CD4-positive, alpha-beta T cell treated with Interleukin-2 at 100 ng/mL for 4 hours (primary cell): ENCODE measurements at regions not wholly inside any gene's neighbourhood (a gene's known extent, or its start where the extent isn't known, plus 50 kb on each side); places are given as distances from the start of the nearest gene placed in this dataset.
A peak's percentile ranks its signal among the peaks of the same experiment; 100 is the strongest.
"Not testable (repeated sequence)": the region's sequence is repeated elsewhere in the genome, so short reads cannot be mapped to it uniquely, and the experiment has no call there.

Source experiments
- DNase-seq: peaks from one replicate; pipeline ENCODE4 v3.0.0-alpha.2; 2020; ENCODE audit warnings: low spot score

DNA sequence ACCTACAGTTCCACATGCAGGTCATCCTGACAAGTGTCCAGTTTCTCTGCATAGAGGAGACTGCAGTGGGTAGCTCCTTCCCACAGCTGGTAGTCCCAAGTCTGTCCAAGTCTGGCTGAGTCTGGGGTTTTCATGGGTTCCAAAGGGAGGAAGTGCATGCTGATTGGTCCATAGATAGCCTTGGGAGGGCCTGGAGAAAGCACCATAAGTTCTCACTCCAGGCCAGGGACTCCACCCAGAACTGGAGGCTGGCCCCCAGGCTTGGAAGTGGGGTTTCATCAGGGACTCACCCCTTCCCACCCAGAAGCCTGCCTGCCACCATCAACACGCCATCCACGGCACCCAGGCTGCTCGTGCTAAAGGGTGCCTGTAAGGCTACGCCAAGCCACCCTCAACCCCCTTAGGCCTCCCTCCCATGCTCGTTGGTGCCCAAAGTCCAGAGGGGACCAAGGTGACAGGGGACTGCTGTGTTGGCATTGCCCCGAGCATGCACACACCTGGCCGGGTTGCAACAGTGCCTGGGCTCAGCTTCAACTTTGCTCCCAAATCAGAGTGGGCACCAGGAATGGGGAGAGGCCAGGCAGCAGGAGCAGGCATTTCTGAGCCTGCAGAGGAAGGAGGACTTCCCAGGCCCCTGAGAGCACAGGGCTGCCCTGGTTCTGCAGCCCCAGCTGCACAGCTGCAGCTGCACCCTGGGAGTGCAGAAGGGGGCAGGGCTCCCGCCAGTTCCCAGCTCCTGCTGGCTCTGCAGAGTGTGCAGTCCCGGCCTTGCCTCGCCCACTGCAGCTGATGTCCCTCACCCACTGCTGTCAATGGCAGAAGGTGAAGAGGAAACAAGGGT lies 116.5 kb upstream of the MAP2 start:
- DNase-seq, result no peak

DNA sequence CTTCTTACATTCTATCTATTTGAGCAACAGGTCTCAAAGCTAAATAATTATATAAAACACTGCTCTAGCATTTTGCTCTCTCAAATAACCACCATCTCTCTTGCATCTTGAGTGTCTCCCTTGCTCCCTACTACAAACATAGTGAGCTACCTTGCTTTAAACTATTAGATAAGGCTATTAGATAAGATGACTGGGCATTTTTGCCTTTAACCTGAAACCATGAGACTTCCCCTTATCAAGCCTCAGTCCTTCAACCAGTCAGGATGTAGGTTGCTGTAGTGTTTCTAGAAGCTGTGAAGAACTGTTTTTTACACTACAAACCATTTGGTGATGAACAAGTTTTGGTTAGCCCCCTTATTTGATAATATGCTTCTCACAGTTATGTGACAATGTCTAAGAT lies 115.4 kb upstream of the MAP2 start:
- no peak for DNase-seq

DNA sequence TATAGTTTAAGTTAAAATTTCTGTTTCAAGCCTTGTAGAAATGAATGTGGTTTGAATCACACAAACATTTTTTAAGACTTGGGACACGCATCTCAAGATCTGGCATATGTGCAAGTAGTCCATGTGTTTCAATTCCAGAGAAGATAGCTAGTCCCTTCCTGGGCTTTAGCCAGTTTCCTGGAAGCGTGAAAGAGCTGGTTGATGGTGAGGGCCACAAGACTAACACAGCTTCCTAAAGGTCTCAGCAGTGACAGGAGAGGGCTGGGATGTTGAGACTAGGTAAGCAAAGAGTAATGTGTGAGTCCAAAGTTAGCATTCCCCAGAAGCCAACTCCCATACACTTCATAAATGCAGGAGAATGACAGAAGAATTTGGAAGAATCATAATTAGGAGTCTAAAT lies 111.9 kb upstream of the MAP2 start:
- DNase-seq, result no peak

DNA sequence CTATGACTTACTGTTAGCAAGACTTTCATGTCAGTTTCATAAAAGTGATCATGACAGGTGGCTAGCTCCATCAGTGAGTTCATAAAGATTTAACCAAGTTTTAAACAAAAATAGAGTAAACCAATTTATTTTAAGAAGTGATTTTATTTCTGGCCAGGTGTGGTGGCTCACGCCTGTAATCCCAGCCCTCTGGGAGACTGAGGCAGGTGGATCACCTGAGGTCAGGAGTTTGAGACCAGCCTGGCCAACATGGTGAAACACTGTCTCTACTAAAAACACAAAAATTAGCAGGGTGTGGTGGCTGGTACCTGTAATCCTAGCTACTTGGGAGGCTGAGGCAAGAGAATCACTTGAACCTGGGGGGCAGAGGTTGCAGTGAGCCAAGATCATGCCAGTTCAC lies 111.4 kb upstream of the MAP2 start:
- DNase-seq, result not testable (repeated sequence)

DNA sequence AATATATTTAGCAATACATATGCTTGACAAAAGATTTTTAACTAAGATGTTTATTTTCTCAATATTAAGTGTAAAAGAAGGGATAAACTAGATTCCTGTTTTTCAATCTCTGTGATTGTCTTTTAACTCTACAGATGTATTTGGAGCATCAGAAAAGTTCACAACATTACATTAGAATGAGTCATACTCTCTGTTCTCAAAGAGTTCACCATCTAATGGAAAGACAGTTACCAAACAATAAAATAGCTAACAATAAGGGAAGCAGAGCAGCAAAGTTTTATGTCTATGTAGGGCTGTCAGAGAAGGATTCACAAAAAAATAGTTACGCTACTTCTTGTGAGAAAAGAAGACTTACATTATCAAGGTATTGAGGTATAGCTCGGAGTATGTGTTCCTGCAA lies 109.2 kb upstream of the MAP2 start:
- no peak for DNase-seq

DNA sequence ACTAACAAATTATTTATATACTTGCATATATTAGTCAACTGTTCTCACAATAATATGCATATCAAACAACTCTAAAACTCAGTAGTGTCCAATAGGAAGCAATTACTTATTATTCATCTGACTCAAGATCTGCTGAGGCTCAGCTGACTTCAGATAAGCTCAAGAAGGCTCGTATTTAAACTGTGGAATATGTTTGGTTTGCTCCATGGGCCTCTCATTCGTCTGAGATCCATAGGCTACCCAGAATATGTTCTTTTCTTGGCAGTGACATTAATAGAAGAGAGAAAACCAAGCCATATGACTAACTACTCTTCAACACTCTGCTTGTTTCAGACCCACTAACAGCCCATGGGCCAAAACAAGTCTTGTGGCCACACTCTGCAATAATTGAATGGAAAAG lies 107.7 kb upstream of the MAP2 start:
- DNase-seq, result no peak

DNA sequence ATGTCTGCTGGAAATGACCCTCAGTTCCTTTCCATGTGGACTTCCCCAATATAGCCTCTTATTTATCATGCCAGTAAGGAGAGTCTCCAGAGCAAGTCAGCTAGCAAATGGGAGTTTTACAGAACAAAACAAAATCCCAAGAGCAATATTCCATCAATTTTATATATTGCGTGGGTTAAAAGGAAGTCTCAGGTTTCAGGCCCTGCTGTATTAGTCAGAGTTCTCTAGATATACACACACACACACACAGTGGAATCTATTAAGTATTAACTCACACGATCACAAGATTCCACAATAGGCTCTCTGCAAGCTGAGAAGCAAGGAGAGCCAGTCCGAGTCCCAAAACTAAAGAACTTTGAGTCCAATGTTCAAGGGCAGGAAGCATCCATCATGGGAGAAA lies 102.8 kb upstream of the MAP2 start:
- DNase-seq, result no peak

DNA sequence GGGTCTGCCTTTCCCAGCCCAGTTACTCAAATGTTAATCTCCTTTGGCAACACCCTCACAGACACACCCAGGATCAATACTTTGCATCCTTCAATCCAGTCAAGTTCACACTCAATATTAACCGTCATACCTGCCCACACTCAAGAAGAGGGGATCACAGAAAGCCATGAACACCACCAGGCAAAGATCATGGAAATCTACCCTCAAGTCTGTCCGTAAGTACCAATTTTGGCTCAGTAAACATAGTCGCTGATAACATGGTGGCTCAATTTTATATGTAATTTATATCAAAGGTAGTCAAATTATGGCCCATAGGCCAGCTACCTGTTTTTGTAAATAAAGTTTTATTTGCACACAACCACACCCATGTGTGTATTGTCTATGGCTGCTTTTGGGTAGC lies 102.3 kb upstream of the MAP2 start:
- DNase-seq, result no peak

DNA sequence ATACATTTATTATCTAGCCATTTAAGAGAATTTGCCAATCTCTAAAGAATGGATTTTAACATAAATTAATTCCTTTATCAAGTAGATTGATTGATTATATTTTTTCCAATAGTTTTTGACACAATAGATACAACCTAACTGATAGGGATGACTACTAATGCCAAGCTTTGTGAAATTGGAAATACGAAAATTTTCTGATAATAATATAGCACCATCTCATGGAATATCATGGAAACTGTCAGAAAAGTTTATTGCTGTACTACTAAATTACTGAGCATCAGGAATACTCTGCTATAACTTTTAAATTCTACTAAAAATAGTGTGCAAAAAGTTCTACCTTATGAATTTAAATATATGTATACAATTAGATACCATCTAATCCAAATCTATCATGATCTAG lies 101.8 kb upstream of the MAP2 start:
- no peak for DNase-seq

DNA sequence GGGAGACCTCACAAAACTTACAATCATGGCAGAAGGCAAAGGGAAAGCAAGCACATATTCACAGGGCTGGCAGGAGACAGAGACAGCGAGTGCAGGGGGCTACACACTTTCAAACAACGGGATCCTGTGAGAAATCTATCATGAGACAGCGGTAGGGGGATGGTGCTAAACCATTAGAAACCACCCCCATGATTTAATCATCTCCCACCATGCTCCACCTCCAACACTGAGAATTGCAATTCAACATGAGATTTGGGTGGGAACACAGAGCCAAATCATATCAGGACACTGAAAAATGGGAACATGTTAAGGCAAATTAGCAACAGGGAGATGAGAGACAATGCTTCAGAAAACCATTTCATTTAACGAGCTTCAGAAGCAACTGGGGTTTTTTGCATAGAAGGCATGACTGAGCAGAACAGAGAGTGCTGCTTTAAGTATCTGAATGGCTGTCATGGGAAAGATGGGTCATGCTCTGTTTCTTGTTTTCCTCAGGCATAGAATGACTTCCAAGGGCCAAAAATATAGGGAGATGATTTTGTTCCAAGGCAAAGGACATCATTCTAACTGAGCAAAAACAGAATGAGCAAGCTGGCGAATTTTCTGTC lies 100.8 kb upstream of the MAP2 start:
- no peak for DNase-seq

DNA sequence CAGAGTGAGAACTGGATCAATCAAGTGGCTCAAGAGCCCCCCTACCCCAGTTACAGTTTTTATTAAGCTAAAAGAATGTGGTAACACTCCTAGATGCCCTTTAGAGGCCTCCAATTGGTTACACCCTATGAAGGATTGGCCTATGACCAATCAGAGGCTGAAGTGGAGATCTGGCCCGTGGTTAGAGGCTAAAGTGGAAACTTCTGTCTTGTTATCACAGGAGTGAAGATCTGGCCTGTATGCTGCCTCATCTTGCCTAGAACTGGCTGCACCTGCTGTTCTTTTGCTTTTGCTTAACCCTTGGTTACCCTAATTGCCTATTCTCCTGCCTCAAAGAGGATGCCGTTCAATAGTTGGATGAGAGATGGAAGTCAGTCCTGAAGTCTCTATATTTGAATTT lies 100.1 kb upstream of the MAP2 start:
- DNase-seq, result no peak

DNA sequence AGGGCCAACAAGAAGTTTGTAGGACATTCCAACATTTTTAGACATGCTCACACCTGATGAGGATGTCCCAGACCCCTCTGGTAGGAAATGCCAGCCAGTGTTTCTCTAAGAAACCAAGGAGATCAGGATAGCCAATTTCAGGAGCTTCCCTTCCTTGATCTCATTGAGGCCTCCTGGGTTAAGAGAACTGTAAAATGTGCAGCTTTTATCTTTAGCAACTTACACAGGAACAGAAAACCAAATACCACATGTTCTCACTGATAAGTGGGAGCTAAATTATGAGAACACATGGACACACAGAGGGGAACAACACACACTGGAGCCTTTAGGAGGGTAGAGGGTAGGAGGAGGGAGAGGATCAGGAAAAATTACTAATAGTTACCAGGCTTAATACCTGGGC lies 99.6 kb upstream of the MAP2 start:
- no peak for DNase-seq

DNA sequence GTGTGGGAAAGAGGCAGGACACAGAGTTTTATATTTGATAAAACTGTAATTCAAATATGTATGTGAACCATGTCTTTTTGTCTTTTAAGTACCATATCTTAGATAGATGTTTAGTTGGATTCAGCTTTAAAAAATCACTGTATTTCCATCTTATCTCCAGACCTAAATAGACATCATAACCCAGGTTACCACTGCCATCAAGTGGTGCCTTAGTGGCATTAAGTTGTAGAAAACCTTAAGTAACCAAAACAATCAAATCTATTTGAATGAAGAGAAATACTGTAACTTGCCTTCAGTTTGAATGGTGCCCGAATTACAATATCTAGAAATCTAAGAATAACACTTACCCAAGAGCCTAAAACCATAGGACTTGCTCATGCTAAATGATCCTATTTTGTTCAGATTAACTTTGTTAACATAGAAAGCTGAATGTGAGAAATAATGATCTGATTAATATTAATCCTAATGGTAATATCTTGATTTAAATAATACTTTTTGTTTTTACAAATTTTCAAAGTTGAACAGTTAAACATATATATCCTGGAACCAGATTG lies 92.5 kb upstream of the MAP2 start:
- DNase-seq, result no peak

DNA sequence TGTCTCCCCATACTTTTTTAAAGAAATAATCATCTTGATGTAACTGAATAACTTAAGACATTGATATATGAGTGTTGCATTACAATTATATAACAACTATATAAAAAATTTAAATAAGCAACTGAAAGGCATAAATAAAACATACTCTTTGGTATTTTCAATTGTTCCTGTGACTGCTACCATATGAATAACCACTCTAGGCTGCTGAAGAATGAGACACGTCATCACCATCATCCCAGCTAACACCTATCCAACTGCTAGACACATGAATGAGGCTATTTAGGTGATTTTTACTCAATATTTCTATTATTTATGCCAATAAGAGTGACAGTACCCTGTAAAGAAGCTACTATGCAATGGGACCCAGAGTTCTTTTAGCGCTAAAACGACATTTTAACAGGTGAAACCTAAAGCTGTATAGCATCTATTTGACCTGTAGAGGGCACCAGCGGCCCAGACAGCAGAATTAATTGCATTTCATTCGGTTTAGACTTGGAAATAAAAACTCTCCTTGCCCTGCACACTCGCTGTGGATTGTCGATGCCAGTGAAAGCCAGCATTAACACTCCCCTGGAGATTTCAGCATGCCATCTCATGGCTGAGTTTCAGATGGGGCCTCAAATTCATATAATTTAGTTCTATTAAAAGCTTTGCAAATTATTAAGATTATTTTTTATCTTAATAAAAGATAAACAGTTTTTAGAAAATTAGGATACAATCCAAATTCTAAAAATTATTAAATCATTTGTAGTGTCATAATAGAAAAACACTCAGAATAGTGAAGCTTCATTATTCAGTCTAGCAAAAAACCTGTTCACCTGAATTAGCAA lies 89.4 kb upstream of the MAP2 start:
- DNase-seq, result peak; percentile 26

DNA sequence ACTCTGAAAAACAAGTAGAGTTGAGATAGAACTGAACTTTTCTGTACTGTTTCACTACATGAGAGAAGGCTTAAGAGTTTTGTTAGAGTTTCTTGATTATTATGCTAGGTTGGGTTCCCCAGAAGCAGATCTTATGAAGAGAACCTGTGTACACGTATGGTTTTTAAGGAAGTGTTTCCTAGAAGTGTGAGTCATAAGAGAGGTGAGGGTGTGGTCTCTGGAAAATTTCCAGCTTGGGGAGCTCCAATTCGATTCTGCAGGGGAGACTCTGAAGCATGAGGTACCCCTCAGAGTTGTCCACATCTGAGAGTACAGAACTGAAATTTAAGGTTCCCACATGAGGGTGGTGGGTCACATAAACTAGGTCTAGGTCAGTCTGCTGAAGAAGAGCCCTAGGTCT lies 83.3 kb upstream of the MAP2 start:
- DNase-seq, result no peak

DNA sequence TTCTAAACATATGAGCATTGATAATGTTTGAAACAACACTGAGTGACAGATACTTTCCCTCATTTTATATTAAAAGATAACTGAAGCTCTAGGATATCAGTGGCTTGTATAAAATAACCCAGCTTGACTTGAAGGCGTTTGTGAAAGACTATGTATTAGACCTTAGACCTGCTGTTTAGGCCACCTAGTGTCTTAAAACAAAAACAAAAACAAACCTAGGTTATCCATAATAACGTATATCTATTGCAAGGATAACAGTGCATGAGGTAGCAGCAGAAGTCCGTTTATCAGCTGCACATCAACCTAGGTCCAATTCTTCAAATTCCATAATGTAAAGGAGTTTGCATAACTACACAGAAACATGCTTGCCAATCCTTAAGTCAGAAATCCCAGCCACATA lies 79.5 kb upstream of the MAP2 start:
- no peak for DNase-seq

DNA sequence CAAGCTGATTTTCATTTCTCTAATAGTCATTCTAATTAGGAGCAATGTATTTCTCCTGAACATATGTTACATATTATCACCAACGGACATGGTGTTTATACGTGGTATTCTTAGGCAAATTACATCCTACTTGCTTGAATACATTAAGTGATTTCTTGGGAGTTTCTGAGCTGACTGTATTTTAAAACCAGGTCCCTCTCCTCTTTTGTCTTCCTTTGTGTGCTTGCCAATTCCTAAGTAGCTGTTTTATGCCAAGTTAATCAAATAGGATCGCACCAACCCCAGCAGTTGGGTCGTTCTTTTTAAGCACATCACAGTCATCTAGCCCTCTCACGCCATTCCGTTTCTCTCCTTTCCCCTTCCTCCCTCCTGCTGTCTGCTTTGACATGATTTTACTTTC lies 75.4 kb upstream of the MAP2 start:
- DNase-seq, result no peak

DNA sequence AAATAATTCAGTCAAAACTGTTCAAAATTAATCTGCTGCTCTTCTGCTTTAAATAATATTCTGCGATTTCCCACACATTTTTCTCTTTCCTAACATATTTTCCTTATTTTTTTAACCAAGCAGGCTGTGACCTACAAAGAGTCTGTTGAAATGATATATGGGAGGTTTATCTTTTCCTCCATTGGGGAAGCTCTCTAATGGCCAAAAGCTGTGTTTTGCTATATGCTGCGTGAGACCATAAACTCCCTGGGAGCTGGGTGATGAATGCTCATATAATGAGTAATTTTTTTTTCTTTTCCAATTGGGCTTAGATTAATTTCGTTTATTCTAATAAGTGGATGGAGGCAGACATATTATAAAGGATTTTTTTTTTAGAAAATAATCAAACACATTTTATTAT lies 72.2 kb upstream of the MAP2 start:
- DNase-seq, result no peak

DNA sequence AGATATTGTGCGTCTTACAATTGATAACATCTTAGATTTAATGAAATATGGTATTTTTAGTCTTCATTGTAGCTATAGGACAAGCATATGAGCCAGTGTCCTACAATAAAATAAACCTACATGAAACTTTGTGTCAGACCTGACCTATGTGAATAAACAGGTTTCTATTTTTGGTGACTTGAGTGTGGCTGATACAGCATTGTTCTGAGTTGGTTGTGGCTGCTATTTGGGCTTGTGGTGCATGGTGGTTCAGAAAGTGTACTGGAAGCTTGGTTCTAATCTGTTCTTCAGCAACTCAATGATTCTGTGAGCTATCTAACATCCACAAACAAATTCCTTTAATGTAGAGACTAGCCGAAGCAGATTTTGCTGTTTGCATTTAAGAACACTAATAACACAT lies 64.9 kb upstream of the MAP2 start:
- DNase-seq, result no peak

DNA sequence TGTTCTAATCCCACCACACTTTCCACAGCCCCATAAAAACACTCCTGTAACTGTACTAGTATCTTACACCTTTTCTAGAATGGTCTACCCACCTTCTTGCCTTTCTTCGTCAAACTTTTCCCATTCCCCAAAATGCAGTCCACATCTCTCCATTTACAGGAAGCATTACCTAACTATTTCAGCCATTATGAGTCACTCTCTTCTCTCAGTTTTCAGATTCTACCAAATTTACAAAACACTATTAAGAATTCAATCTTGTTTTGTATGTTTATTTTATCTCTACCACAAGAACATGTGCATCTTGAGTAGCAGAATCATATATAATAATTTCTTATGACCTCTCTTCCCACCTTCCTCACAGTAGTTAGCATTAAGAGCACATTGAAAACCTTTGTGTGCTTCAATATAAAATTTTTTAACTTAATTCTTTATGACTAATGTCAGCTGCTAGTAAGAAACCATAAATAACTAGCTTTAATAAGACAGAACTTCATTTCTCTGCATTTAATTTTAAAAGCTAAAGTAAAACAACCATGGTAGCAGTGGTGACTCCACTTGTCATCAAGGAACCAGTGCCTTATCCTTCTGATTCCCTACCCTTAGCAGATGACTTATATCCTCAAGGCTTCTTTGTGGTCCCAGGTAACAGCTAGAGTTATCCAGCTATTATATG lies 56.6 kb upstream of the MAP2 start:
- no peak for DNase-seq

DNA sequence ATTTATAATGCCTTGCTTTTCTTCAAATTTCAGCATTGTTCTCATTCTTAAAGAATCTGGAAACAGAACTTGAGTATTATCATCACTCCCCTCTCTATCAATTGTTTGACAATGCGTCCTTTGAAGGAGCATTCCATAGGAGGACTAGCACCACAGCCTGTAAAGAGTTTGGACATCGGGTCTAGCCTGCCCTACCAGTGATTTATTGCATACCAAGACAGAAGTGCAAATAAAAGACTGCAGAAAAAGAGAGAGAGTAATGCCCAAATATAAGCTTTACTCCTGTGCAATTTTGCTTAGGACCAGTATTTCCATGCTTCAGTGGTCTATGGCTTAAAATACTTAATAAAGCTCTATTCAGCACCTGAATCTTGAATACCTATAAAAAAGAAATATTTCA lies 55.4 kb upstream of the MAP2 start:
- DNase-seq, result no peak

DNA sequence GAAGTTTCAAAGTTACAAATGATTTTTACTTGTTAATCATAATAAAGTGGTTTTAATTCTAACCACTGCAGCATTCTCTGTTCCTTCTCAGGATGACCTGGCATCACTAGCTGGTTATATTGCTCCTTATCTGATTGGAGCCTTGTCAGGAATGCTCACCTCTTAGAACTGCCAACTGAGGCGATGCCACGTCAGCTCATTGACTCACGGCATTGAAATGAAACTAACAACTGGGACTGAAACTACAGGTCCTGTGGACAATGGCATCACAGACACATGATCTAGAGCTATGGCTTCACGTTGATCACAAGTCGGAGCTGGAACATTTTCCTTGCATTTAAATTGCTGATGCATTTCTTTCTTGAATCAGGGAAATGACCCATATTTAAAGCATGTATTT lies 54.9 kb upstream of the MAP2 start:
- DNase-seq, result no peak
